Activated T-helper 2 cell treated with anti-CD3 and anti-CD28 coated beads, Interferon-gamma antibody, Interleukin-2, Interleukin-4, amounts not matched to agents 10 μg/mL and 5 μg/mL and 100 μg/mL, durations not matched to agents 14 hours and 24 hours and 36 hours (primary cell): ENCODE measurements at regions not wholly inside any gene's neighbourhood (a gene's known extent, or its start where the extent isn't known, plus 50 kb on each side); places are given as distances from the start of the nearest gene placed in this dataset.

Experiments used
- DNase-seq: peaks from one replicate; pipeline ENCODE4 v3.0.0; 2021; ENCODE audit warnings: low spot score
- H3K27ac Mint-ChIP-seq: one replicate; pipeline ENCODE4 v1.8.0; 2021; ENCODE audit warnings: mixed read lengths
- H3K27me3 Mint-ChIP-seq: one replicate; pipeline ENCODE4 v1.8.0; 2021; ENCODE audit warnings: low read depth, mixed read lengths
- H3K36me3 Mint-ChIP-seq: one replicate; pipeline ENCODE4 v1.8.0; 2021; ENCODE audit warnings: low read depth, mixed read lengths
- H3K4me1 Mint-ChIP-seq: one replicate; pipeline ENCODE4 v1.8.0; 2021; ENCODE audit warnings: low read depth, mixed read lengths
- H3K4me3 Mint-ChIP-seq: one replicate; pipeline ENCODE4 v1.8.0; 2021; ENCODE audit warnings: low read depth, mild to moderate bottlenecking, moderate library complexity, mixed read lengths
- H3K9me3 Mint-ChIP-seq: one replicate; pipeline ENCODE4 v1.8.0; 2021; ENCODE audit warnings: mixed read lengths
- intact Hi-C: fragments of 100-400 bp; cut with micrococcal nuclease; formaldehyde crosslinking; loops from one replicate; pipeline ENCODE4 v1.15.1; 2023

- peaks cover 3% of the 10 kb centered on the region for H3K27me3 Mint-ChIP-seq
- intact Hi-C loops = no loop called here
- DNase-seq = no peak
- no peaks in the 10 kb centered on the region for H3K4me1 Mint-ChIP-seq
- no peaks in the 10 kb centered on the region for H3K36me3 Mint-ChIP-seq
- no peaks in the 10 kb centered on the region for H3K9me3 Mint-ChIP-seq
- no peak overlapping the region for H3K4me3 Mint-ChIP-seq
- no peak overlapping the region for H3K27ac Mint-ChIP-seq
Observed at GRCh38 chr11:130804306-130805076, 111.8 kb downstream of the SNX19 start.

GRCh38 chr11:130806746-130807145, 109.5 kb downstream of the SNX19 start:
- H3K4me1 Mint-ChIP-seq = no peaks in the 10 kb centered on the region
- no peaks in the 10 kb centered on the region for H3K27me3 Mint-ChIP-seq
- no peak for DNase-seq
- H3K9me3 Mint-ChIP-seq = no peaks in the 10 kb centered on the region
- no peak overlapping the region for H3K27ac Mint-ChIP-seq
- H3K4me3 Mint-ChIP-seq = no peak overlapping the region
- intact Hi-C loops = no loop called here
- H3K36me3 Mint-ChIP-seq = no peaks in the 10 kb centered on the region

GRCh38 chr11:130808541-130808940, 107.7 kb downstream of the SNX19 start:
- no peak for DNase-seq
- Mint-ChIP-seq H3K4me3 (no peak overlapping the region), H3K27ac (no peak overlapping the region), H3K36me3 (no peaks in the 10 kb centered on the region), H3K4me1 (no peaks in the 10 kb centered on the region), H3K9me3 (no peaks in the 10 kb centered on the region), H3K27me3 (peaks cover 2% of the 10 kb centered on the region)
- intact Hi-C loops = no loop called here

- DNase-seq = no peak
- H3K27me3 Mint-ChIP-seq = peaks cover 2% of the 10 kb centered on the region
- H3K27ac Mint-ChIP-seq = no peak overlapping the region
- H3K4me1 Mint-ChIP-seq = no peaks in the 10 kb centered on the region
- no peaks in the 10 kb centered on the region for H3K36me3 Mint-ChIP-seq
- no peaks in the 10 kb centered on the region for H3K9me3 Mint-ChIP-seq
- intact Hi-C loops = no loop called here
- H3K4me3 Mint-ChIP-seq = no peak overlapping the region
Observed at GRCh38 chr11:130813196-130813595, 103.1 kb downstream of the SNX19 start.

- no peaks in the 10 kb centered on the region for H3K9me3 Mint-ChIP-seq
- H3K4me1 Mint-ChIP-seq = no peaks in the 10 kb centered on the region
- no peak overlapping the region for H3K4me3 Mint-ChIP-seq
- no peak overlapping the region for H3K27ac Mint-ChIP-seq
- DNase-seq = no peak
- H3K27me3 Mint-ChIP-seq = peaks cover 2% of the 10 kb centered on the region
- no peaks in the 10 kb centered on the region for H3K36me3 Mint-ChIP-seq
- intact Hi-C loops = no loop called here
Observed at GRCh38 chr11:130813638-130814037, 102.6 kb downstream of the SNX19 start.

GRCh38 chr11:130814440-130815096, 101.7 kb downstream of the SNX19 start:
- Mint-ChIP-seq H3K27ac (no peak overlapping the region), H3K36me3 (no peaks in the 10 kb centered on the region), H3K27me3 (peaks cover 2% of the 10 kb centered on the region), H3K4me3 (no peak overlapping the region), H3K4me1 (no peaks in the 10 kb centered on the region), H3K9me3 (no peaks in the 10 kb centered on the region)
- no peak for DNase-seq
- intact Hi-C loops = no loop called here

GRCh38 chr11:130815097-130815802, 101.0 kb downstream of the SNX19 start:
- Mint-ChIP-seq H3K27me3 (peaks cover 2% of the 10 kb centered on the region), H3K4me1 (no peaks in the 10 kb centered on the region)
- intact Hi-C loops = no loop called here

GRCh38 chr11:130815956-130816355, 100.3 kb downstream of the SNX19 start:
- Mint-ChIP-seq H3K27me3 (peaks cover 2% of the 10 kb centered on the region), H3K27ac (no peak overlapping the region), H3K4me3 (no peak overlapping the region), H3K36me3 (no peaks in the 10 kb centered on the region), H3K9me3 (no peaks in the 10 kb centered on the region), H3K4me1 (no peaks in the 10 kb centered on the region)
- no peak for DNase-seq
- intact Hi-C loops = no loop called here

More at GRCh38 chr11:130815097-130815802, 101.0 kb downstream of the SNX19 start:
- no peaks in the 10 kb centered on the region for H3K9me3 Mint-ChIP-seq
- no peaks in the 10 kb centered on the region for H3K36me3 Mint-ChIP-seq
- no peak overlapping the region for H3K4me3 Mint-ChIP-seq
- no peak overlapping the region for H3K27ac Mint-ChIP-seq
- no peak for DNase-seq

- Mint-ChIP-seq H3K36me3 (no peaks in the 10 kb centered on the region), H3K27ac (no peak overlapping the region), H3K27me3 (peaks cover 2% of the 10 kb centered on the region), H3K4me3 (no peak overlapping the region), H3K4me1 (no peaks in the 10 kb centered on the region), H3K9me3 (no peaks in the 10 kb centered on the region)
- no peak for DNase-seq
- intact Hi-C loops = no loop called here
Observed at GRCh38 chr11:130816546-130817329, 99.5 kb downstream of the SNX19 start.

GRCh38 chr11:130817330-130817944, 98.8 kb downstream of the SNX19 start:
- Mint-ChIP-seq H3K9me3 (no peaks in the 10 kb centered on the region), H3K27ac (no peak overlapping the region), H3K27me3 (peaks cover 2% of the 10 kb centered on the region), H3K36me3 (no peaks in the 10 kb centered on the region), H3K4me1 (no peaks in the 10 kb centered on the region), H3K4me3 (no peak overlapping the region)
- intact Hi-C loops = no loop called here
- no peak for DNase-seq

GRCh38 chr11:130819625-130820024, 96.7 kb downstream of the SNX19 start:
- Mint-ChIP-seq H3K9me3 (no peaks in the 10 kb centered on the region), H3K27me3 (no peaks in the 10 kb centered on the region), H3K4me3 (no peak overlapping the region), H3K36me3 (no peaks in the 10 kb centered on the region), H3K4me1 (no peaks in the 10 kb centered on the region), H3K27ac (no peak overlapping the region)
- no peak for DNase-seq
- intact Hi-C loops = no loop called here
